Activated naive CD4-positive, alpha-beta T cell treated with anti-CD3 and anti-CD28 coated beads, Interleukin-2, amount 50 U/mL, for 16 hours (primary cell): ENCODE measurements at regions not wholly inside any gene's neighbourhood (a gene's known extent, or its start where the extent isn't known, plus 50 kb on each side); places are given as distances from the start of the nearest gene placed in this dataset.
"Not testable (repeated sequence)": the region's sequence is repeated elsewhere in the genome, so short reads cannot be mapped to it uniquely, and the experiment has no call there.

Experiments
- DNase-seq: peaks from one replicate; pipeline ENCODE4 v3.0.0-alpha.2; 2020

- no peak for DNase-seq
Observed at GRCh38 chr15:57767481-57767880, 61.0 kb downstream of the POLR2M start.

DNA sequence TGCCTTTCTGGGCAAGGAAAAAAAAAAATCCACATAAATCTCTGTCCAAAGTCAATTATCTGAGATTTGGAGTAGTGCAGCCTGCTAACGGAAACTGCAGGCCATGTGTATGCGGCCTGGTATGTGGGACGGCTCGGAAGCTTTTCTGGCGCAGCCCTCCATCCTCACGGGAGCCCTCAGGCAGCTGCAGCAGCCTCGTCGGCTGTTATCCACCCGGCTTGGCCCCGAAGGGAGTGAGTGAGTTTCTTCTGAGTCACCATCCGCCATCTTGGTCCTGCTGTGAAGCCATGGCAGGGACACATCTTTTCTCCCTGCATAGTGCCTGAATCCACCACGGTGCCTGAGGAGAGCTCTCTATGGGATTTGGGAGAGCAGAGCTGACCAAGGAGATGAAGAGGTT, 62.8 kb downstream of the POLR2M start:
- no peak for DNase-seq

DNA sequence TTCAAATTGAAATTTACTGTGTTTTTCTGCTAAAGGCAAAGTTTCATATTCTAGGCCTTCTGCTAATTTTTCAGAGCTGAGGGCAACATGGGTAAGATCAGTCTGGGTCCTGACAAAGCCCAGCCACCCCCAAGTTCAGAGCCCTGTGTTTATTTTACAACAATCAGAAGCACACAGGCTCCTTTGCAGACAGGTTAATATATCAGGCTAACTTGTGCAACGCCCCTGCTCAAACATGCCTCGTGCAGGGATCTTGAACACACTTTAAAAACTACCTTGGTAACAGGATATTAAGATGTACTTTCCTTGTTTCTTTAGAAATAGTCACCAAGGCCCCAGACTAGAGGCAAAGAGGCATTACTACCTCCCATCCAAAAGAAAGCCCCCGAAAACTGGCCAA, 64.0 kb downstream of the POLR2M start:
- no peak for DNase-seq

GRCh38 chr15:57772223-57772957, 65.9 kb downstream of the POLR2M start:
- no peak for DNase-seq

DNA sequence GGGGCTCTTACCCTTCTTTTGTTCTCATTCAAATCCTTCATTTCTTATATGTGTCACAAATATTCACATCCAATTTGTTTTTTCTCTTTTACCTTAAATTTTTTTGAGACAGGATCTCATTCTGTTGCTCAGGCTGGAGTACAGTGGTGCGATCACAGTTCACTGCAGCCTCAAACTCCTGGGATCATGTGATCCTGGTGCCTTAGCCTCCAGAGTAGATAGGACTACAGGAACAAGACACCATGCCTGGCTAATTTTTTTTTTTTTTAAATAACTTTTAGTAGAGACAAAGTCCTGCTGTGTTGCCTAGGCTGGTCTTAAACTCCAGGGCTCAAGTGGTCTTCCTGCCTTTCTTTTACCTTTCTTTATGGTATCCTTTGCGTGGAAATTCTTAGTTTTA, 66.5 kb downstream of the POLR2M start:
- DNase-seq = no peak

GRCh38 chr15:57777003-57777402, 70.5 kb downstream of the POLR2M start:
- DNase-seq = no peak

GRCh38 chr15:57780471-57780870, 74.0 kb downstream of the POLR2M start:
- DNase-seq = no peak

DNA sequence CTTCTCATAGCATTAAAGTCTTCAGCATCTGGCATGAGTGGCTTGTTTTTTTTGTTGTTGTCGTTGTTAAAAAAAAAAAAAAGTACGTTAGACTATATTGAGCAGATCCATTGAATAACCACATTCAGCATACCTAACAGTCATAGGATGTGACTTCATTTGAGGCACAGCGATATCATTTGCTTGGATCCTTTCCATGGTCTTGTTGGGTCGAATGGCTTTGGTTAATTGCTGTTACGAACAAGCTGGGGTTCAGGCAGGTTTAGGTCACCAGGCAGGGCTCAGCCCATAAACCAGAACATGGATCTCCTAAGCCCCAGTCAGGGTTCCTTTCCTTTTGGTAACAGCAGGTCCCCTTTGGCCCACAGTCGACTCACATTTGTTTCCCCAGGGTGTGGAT, 76.2 kb downstream of the POLR2M start:
- no peak for DNase-seq

- no peak for DNase-seq
Observed at GRCh38 chr15:57784081-57784511, 77.6 kb downstream of the POLR2M start.

DNA sequence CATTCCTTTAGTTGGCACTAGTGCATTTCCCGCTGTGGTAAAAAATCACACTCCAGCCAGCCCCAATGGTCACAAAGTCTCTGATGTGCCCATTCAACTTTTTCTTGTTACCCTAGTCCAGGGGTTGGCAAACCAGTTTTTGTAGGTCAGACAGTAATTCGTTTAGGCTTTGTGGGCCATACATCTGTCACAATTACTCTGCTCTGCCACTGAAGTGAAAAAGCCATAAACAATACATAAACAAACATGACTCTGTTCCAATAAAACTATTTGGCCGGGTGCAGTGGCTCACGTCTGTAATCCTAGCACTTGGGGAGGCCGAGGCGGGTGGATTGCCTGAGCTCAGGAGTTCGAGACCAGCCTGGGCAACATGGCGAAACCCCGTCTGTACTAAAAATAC, 78.5 kb downstream of the POLR2M start:
- no peak for DNase-seq

DNA sequence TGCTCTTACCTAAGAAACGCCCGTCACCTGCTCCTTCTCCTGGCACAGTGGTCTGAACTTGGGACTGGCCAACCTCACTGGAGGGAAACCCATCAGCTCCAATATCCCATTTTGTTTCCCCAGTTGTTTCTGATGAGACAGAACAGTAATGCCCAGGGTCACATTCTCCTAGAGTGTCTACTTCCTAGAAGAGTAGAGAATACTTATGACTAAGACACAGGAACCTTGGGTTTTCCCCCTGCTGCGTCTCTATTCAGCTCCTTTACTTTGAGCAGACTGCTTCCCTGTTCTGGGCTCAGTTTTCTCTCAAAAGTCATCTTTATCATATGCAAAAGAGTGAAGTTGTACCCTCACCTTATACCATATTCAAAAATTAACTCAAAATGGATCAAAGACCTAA, 79.4 kb downstream of the POLR2M start:
- DNase-seq = no peak

DNA sequence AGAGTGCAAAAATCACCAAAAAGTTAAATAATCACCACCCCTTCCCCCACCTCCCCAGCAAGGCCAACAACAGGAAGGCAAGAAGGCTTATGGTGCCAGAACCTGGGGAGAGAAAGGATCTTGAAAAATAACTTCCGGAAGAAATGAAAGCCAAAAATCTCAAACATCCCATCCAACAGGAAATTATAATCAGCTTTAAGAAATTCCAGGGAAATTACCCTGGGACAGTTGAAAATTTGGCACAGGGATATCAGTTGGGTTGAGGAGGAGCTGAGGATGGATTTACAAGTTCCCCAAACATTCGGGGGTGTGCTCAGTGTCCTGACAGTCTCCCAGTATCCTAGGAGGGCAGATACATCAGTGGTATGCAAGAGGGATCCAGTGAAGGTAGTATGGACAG, 82.7 kb downstream of the POLR2M start:
- no peak for DNase-seq

- DNase-seq = no peak
Observed at GRCh38 chr15:57792724-57793449, 86.4 kb downstream of the POLR2M start.

DNA sequence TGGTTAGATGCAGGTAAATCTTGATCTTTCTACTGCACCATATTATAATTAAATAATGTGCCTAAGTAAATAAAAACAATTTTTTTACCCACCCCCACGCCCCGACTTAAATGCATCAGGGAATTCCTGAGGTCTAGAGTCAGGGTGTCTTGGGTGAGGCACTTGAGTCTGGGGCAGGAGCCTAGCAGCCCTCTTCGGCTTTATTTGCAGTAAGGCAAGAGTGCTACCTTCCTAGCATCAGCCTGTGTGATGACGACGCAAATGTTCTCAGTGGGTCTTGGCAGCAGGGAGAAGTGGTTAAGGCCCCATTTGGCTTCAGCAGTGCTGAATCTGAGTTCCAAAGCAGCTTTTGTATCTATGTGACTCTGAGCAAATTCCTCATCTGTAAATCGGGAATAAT, 88.7 kb downstream of the POLR2M start:
- DNase-seq = no peak

DNA sequence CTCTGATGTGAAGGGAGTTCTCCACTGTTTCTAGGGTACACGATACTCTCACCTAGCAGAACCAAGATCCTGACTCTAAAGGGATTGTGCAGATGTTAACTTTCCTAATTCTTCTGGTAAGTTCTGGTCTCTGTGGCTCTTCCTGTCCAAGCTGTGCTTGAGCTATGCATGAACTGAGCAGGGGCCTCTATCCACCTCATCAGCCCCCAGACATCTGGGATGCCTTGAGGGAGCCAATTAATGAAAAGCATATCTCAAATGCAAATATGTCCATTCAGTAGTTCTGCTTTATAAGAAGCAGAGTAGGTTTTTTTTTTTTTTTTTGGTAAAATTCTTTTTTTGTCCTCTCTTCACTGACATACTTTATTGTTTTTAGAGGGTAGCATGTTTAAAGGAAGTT, 89.6 kb downstream of the POLR2M start:
- DNase-seq = no peak

DNA sequence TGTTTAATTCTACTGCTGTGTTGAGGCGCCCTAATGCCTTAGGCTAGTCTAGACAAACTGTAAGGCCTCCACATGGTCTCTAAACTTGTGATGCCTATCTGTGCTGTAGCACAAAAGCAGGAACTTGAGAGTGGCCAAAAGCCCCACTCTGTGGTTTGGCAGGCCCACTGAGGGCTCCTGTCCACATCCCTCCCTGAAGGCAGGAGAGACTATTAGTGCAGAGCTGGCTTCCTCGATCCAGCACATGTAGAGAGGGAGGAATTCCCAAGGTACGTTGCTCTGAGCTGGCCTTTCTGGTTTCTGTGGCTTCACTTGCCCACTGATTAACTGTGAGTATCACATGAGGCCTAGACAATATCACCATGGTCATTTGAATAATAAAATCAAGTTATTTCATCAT, 90.6 kb downstream of the POLR2M start:
- DNase-seq = no peak

DNA sequence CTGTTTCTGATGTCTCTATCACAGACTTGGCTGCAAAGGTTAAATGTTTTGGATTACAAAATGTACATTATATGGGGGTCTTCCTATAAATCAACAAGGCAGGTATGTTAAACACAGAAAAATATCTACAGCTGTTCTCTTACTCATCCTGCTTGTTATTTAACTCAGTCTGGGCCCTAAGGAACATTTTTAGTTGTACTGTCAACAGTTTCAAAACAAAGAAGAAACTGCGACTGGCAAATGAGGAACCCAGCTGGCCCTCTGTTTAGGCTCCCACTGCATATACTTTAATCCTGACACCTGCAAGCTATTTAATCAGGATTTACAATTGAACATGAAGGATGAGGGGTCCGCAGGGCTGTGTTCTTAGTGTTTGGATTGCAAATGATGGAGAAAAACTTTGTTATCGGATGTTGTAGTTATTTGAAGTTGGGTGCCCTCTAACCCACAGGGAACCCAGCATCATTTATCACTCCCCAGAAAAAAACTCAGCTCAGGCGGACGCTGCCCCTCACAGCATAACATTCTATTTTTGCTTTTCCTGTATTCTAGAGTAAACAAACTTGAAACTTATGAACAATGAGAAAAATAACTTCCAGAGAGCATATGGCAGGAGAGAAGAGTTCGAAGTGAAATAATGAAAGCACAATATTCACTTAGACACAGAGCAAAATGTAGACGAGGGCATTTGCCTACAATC, 91.2 kb downstream of the POLR2M start:
- DNase-seq = no peak

DNA sequence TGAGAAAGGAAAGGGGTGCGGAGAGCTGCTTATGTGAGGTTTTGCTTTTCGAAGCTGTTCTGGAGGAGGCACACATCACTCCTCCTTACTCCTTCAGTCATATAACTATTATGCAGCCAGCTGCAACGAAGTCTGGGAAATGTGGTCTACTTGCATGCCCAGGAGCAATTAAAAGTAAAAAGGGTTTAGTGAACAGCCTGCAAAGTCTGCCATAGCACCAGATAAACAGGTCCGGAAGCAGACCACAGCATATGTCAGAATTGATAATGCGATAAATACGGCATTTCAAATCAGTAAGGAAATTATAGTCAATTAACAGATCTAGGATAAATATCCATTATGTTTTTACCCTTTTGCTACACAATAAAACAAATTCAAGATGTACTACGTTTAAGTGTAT, 99.5 kb downstream of the POLR2M start:
- DNase-seq = no peak

- DNase-seq = not testable (repeated sequence)
Observed at GRCh38 chr15:57809285-57809684, 102.8 kb downstream of the POLR2M start.

DNA sequence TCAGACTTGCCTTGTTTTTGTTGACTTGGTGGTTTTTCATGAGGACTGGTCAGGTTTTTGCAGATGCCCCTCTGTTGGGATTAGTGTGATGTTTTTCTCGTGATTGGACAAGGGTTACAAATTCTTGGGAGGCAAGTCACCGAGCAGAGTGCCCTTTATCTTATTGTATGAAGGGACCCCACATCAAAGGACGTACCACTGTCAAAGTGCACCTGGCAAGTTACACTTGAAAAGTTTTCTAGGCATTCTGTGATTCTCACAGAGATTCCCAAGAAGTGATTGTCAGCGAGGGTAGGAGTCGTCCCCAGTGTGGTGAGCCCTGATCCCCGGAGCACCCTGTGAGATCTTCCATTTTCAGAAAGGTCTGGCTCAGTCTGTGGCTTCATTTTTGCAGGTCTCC, 110.1 kb downstream of the POLR2M start:
- DNase-seq = no peak

DNA sequence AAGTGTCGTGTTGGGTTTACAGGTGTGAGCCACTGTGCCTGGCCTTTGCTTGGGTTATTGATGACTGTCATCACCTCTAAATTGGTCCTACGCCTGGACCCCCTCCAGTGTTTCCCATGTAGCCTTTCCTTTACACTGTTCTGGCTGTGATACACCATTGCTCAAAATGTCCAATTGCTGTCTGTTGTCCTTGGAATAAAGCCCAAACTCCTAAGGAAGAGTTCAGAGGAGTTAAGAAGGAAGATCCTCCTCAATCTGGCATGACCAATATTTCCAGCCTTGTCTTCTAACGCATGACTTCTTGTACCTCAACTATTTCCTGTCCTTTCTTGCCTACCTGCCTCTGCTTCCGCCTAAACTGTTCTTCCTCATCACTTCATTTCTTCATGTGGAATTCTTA, 113.1 kb downstream of the POLR2M start:
- no peak for DNase-seq

DNA sequence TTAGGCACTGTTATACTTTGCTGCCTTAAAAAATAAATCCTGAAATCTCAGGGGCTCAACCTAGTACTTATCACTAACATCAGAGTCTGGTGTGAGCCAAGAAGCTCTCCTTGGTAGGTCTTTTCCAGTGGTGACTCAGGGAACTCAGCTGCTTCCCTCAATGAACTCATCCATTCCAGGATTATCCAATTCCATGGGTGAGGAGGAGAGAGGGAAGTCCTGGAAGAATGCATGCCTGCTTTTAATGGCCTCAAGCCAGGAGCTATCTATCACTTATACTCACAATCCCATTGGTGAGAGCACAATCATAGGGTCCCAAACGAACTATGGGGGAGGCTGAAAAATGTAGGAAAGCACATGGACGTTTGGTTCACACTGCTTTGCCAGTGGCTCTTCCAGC, 113.6 kb downstream of the POLR2M start:
- DNase-seq = no peak

- no peak for DNase-seq
Observed at GRCh38 chr15:57821826-57822225, 115.3 kb downstream of the POLR2M start.

- DNase-seq = no peak
Observed at GRCh38 chr15:57823325-57823882, 116.9 kb downstream of the POLR2M start.
